GM19463 (cell line): ENCODE measurements at regions not wholly inside any gene's neighbourhood (a gene's known extent, or its start where the extent isn't known, plus 50 kb on each side); places are given as distances from the start of the nearest gene placed in this dataset.
A peak's percentile ranks its signal among the peaks of the same experiment; 100 is the strongest.

Experiments
- ATAC-seq: cut with Tn5 transposase; IDR thresholded peaks from one replicate; pipeline ENCODE4 v1.9.1; 2021; ENCODE audit warnings: mild to moderate bottlenecking, moderate library complexity; ENCODE audit not compliant: unreplicated experiment

DNA sequence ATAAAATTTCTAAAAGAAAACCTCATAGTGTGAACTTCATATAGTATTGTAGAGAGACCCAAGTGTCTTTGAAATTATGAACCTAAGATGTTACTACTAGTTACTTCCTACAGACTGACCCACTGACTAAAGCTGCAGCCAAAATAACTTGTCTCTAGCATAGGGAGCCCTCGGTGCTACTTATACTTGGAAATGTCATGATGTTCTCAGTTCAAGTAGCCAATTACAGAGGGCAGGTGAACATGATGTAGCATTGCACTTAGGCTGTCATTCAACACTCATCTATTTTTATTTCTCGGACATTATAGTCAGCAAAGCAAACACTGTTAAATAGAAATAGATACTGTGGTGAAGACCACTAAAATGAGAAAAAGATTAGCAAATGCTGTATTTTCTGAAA, 165.6 kb downstream of the AREG start:
- no peak for ATAC-seq

DNA sequence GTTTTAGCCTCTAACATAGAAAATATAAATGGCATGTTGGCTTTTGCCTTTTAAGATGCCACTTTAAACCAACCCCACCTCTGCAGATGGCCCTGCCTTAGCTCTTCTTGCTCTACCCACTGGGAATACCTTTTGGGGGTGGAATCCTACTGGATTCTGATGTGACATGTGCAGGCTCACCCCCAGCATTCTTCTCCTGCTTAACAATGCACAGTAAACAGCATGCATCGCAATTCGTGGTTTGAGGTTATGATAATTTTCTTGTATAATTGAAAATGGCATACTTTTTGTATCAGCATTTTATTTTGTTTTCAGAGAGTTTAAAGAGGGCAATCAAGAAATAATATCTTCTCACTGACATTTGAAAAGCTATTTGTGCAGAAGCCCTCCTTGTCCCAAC, 167.9 kb downstream of the AREG start:
- no peak for ATAC-seq

DNA sequence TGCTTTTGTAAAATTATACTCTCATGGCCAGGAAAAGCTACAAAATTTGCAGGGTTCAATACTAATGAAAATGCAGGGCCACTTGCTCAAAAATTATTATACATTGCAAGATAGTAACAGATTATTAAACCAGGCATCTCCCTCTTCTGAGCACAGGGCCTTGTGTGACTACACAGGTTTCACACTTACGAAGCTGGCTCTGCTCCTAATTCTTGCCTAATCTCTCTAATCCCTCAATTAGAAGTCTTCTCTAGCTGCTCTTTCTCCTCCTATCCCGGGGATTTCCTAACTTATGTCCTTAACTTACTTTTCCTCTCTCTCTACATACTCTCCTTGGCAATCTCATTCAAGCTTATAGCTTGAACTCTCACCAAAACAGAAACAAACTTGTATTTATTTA, 168.3 kb downstream of the AREG start:
- no peak for ATAC-seq

DNA sequence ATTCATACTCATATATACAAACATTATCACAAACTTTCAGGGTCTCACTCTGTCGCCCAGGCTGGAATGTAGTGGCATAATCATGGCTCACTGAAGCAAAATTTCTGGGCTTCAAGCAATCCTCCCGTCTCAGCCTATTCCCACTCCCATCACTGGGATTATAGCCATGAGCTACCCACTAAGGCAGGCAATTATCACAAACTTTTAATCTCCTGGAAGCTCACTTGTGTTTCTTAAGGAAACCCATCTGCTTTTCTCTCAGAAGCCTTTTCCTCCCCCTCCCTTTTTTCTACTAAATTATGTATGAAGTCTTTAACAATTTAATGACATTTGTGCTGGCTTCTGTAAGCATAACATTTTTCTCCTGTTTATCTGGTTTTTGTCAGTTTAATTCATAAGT, 170.5 kb downstream of the AREG start:
- no peak for ATAC-seq

DNA sequence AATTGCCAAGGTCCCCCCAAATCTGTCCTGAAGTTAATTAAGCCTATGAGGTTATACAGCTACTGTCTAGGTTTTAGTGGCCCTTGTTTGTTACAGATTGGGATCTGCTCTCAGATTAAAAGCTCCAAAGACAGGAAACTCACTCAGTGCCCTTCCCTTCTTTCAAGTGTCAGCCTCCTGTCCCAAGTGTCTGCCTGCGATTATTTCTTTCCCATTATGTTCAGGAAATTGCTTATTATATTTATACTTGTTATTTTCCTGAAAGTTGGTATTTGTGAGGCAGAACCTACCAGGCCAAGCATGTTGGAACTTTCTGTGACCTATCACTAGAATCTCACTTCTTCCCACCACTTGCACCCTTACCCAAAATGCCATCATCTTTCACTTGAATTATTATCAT, 173.2 kb downstream of the AREG start:
- no peak for ATAC-seq

DNA sequence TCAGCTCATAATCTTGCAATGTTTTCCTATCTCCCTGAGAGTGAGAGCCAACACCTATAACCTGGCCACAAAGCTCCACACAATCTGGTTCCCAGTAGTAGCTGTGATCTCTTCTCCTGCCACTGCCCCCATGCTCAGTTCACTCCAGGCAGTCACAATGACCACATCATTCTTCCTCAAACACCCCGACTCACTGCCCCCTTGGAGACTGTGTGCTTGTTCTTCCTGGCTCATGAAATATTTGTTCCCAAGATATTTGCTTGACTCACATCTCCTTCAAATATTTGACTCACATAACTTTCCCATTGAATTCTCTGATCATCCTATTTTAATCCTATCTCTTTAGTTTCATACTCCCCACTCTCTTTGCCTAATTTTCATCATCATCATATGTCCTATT, 173.7 kb downstream of the AREG start:
- no peak for ATAC-seq

DNA sequence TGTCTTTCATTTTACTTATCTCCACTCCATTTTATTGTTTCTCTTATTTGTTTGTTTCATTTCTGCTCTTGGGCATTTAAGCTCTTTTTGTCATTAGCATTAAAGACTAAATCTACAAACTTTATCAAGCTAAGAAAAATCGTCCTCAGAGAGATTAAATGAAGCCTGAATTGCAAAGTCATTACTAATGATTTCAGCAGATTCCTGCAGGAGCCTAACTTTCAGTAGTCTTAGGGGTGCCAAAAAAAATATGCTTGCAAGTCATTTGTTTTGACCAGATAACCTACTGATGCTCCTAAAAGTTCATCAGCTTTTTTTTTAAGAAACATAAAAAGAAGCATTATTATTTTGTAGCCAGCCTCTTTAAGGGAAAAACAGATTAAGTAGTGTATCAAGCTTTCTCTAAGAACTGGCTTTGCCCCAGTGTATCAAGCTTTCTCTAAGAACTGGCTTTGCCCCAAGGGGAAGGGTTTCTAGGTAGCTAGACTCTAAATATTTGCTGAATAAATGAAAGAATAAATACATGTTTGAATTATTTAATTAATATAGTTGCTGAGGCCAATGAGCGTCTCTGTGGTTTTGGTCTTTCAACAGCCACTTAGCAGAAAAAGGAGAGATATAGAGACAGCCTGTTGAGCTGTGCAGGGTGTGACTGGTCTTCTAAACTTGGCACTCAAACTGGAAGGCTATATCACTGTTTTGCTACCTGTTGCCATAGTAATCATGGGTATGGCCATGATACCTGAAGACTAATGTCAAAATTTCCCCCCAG, 174.2 kb downstream of the BTC start:
- ATAC-seq: no peak

DNA sequence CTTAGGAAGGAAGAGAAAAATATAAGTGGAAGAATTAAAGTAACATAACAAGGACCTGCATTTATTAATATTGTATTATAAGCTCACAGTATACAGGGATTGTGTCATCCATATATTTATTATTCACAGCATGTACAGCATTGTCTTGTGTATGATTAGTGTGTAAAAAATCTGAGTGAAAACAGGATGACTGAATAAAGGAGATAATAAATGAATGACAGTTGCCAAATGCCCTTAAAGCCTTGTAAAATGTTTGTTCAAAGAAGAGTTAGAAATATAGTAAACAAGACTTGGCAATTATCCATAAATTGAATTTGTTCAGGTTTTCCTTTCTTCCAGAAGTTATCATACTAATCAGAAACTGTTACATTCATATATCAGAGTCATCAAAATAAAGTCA, 172.7 kb downstream of the BTC start:
- no peak for ATAC-seq

DNA sequence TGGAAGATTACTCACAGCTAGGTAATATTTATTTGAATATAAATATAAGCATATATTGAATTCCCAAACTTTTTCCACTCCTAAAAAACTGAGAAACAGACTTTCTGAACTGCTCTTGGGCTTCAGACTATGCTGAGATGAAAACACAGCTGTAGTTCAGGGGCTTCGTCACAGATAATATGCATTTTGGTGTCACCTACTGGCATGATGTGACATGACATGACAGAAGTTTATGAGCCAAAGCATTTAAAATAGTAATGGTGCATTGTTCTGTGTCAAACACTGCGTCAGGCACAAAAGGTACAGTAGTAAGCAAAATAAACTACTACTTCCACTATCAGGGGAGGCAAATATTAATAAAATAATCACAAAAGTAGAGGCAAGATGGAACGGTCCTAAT, 171.3 kb downstream of the BTC start:
- peak; percentile 84 for ATAC-seq

DNA sequence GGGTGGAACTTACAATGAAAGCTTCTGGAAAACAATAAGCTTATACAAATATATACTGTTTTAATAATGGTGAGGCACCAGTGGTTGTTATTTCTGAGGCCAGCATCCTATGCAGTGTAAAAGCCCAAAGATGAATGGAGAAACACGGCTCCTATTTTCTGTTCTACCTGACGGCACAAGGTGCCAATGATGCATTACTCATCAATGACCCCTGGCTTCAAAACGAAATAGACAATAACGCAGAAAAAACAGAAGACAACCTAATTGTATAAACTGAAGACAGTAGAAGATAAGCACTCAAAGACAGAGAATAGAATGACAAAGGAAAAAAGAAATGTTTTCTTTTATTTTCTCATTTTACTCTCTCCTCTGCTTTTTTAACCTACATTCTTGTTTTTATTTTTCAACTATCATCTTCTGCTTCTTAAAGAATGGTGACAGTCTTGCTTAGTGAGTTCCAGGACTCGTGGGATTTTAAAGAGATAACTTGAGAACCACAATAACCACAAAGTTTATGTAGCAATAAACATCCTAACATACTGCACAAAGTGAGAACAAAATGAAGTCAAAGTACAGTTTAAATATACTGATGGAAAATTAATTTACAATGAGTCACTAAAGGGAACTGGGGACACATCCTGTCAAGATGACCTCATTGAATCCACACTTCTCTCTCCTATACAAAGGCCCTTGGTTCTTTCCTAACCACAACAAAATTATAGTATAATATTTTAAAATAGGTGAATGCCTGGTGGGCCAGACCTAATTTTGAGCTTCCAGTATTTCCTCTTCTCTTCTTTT, 169.8 kb downstream of the BTC start:
- ATAC-seq: no peak

DNA sequence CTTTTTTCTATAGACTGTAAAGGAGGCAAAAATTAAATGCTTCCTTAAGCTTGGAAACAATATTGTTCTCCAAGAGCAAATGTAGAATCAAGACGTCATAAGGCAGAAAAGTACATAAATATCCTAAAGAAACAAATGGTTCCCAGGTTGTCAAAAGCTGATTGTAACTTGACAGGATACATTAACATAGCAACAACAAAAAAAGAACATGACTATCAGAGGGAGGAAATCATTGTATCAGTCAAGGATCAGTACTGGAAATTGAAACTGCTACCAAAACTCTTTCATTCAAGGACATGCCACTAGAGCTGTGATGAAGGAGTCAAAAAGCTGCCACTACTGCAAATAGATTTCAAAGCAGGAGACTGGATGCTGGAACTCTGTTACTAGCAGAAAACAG, 168.3 kb downstream of the BTC start:
- ATAC-seq: no peak

DNA sequence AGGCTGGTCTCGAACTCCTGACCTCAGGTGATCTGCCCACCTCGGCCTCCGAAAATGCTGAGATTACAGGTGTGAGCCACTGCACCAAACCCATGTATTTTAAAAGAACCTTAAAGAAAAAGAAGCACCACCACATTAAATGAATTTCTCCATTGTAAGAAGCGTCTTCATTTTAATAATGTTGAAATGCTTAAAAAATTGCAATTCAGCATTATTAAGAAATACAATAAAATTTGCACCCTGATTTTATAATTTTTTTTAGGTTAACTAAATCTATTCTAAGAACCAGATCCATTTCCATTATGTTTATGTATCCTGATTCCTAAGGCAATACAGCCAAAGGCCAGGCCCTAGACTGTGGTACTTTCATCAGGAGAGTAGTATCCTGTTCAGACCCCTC, 167.2 kb downstream of the BTC start:
- ATAC-seq: no peak

DNA sequence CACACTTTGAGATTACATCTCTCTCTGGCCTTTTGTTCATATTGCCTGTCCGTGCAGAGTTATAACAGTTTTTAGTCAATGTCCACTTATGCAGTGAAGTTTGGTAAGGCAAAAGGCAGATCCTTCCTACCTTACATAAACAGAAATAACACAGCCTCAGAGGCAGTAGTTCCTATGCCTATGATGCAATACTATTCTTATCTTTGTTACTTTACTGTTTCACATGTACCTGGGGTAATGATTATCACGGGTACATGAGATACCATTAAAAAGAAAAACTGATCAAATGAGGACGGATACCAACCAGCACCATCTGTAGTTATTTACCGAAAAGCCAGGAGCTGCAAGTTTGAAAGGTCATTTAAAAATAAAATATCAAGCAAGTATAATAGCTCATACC, 166.8 kb downstream of the BTC start:
- ATAC-seq: no peak

DNA sequence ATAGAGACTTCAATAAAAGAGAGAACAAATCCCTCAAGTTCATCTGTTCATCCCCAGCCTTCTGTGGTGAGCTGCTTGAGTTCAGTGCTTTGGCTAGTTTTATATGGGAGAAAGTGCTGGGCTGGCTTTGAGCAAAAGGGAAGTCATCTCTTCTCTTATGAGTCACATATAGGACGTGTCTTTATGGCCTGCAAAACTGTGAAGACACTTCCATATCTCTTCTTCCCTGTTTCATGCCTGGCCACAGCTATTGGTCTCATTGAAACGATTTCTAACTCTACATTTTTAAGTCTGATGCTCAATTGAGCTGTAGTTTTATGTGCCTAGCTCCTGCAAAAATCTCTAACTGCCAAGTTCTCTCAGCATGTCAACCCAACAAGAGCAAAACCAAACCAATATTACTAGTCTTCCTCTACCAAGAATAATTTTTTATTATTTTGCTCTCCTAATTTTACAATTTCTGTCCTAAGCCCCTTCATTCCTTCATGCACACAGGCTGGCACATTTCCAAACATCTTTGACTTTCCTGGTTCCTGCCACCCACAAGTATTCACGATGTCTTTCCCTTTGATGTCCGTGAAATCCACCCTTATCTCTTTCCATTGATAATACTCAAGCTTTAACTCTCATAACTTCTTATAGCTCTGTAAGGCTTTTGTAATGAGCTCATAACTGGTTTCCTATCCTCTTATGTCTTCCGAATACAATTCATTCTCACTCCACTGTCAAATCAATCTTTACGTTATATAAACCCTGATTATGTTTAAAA, 165.3 kb downstream of the BTC start:
- ATAC-seq: no peak

DNA sequence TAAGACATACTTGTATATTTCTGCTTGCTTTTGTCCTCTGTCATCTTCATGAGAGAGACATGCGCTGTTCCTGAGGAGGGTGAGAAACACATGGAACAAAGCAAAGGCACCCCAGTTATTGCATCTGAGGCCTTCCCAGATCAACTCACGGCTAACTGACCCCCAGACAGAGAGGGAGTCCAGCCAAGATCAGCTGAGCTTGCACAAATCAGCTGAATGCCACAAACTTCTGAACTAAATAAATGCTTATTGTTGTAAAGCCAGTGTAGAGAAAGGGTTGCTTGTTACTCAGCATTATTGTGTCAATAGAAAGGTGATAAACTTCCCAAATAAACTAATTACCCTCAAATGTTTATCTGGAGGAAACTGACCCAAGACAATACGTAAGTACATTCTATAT, 163.8 kb downstream of the BTC start:
- ATAC-seq: no peak

DNA sequence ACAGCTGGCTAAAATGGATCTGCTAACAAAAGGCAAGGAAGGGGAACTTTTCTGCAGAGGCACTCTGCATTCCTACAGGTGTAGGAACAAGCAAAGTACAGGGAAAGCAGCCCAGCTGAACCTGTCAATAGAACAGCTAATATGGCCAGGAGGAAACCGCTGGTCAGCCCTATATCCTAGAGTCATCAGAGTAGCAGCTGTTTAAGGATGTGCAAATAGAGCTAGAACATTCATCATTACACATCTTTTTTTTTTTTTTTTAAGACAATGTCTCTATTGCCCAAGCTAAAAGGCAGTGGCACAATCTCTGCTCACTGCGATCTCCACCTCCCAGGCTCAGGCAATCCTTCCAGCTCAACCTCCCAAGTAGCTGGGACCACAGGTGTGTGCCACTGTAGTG, 163.0 kb downstream of the BTC start:
- no peak for ATAC-seq

DNA sequence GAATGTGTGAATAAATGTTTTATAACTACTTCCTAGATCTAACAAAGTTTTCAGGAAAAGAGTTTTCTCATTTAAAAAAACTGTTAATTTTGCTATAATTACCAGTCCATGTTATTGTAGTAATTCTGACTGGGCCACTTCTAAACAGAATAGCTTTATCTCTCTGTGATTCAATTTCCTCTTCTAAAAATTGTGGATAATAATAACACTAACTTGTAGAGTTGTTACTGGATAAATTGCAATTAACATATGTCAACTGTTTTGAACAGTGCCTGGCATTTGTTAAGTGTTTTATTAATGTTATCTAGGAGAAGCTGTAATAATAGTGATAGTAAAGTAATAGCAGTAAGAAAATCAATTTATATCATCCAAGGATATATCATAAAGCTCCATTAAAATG, 162.3 kb downstream of the BTC start:
- no peak for ATAC-seq

DNA sequence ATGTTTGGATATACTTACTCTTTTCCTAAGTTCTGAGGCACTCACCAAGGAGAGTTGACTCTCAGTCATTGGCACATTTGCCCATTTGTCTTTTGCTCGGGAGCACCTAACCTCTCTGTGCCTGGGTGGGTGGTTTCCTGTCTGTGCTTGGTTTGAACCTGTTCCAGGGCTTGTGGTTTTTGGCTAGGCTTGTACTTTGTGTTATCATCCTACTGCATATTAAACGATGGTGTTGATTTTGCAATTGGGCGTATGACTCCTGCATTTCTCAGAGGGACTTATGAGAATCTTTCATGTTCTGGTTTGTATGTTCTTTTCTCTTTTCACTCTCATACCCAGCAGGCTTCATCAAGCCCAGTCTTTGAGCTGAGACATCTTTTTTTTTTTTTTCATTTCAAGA, 161.7 kb downstream of the BTC start:
- ATAC-seq: no peak

DNA sequence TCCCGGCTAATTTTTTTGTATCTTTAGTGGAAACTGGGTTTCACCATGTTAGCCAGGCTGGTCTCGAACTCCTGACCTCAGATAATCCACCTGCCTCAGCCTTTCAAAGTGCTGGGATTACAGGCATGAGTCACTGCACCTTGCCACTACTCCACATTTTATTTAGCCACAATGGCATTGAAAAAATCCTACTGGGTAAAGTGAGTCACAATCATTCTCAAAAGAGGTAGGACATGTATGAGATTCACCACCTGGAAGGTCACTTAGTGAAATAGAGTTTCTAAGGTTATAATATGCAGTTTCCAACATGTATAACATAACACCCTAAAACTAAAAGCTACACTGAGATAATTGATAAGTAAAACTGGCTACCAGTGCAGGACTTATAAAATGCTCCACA, 159.2 kb downstream of the BTC start:
- no peak for ATAC-seq

DNA sequence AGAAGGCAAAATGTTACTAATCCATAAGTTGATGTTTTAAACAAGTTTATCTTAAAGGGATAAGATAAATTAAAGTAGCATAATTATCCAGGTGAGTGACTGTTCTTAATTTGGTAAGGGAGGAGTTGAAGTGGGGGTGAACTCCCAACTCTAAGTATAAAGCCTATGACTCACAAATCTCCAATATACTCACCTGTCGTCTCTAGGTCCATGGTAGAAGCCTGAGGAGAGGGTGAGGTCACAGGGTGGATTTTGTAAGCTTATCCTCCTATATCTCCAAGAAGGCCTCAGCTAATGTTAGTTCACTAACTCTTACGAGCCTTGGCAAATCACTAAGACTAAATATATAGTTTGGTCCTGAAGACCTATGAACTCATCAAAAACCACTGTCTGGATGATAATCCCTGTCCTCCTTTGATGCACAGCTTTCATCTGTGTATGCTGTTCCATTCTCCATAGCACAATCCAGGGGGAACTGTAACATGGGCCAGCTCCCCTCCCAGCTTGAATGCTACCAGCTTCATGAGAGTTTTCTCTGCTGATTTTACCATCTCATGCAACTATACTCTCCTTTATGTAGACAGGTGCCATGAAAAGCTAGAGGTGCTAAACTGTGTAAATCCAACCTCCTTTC, 158.7 kb downstream of the BTC start:
- ATAC-seq: no peak

DNA sequence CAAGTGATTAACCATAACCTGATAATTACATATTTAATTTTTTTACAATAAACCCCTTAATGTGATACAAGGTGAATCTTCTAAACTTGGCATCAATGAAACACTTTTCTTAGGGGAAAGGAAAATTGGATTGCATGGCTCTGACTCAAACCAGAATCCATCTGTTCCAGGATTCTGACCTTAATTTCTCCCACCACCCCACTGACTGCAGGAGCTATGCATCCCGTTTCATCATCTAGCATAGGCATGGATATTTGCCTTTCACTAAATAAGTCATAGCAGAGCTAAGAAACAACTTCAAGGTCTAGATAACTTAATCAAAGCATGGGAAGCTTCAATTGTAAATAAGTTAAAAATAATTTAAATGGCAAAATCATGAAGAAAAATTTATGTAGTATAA, 156.3 kb downstream of the BTC start:
- ATAC-seq: no peak
